ENCODE measurements at regions not wholly inside any gene's neighbourhood (a gene's known extent, or its start where the extent isn't known, plus 50 kb on each side); places are given as distances from the start of the nearest gene placed in this dataset.

- H3K9me3 Mint-ChIP-seq, result peaks cover 0 to 4% of the 10 kb centered on the region in 2 donors
- no peak for ATAC-seq
These were observed 472.8 kb downstream of the CCSER2 start for GRCh38 chr10:84801156-84801555.

DNA sequence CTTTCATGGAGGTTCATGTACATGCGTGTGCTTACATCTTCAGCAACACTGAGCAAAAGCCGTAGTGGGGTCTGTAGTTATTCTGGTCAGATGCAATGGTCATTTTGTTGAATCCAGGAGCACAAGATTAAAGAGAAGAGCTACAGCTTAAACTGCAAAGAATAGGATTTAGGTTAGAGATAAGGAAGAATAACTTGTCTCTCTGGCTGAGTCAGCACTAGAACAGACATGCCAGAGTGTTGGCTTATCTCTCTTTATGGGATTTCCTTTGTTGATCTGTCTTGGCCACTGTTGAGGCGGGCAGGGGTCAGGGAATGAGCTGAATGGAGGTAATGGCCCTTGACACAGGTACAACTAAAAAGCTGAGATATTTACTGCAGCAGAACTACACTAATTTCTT is 473.5 kb downstream of the CCSER2 start:
- no peaks in the 10 kb centered on the region for H3K36me3 Mint-ChIP-seq
- peaks cover 0 to 4% of the 10 kb centered on the region in 2 donors for H3K9me3 Mint-ChIP-seq
- ATAC-seq (no peak), DNase-seq (ENCODE audit: low spot score in 2 of 2) (no peak)
- no peak overlapping the region for H3K27ac Mint-ChIP-seq

More at GRCh38 chr10:84801156-84801555, 472.8 kb downstream of the CCSER2 start:
- H3K36me3 Mint-ChIP-seq, result no peaks in the 10 kb centered on the region
- H3K27ac Mint-ChIP-seq, result no peak overlapping the region
- no peak for DNase-seq (ENCODE audit: low spot score in 2 of 2)

DNA sequence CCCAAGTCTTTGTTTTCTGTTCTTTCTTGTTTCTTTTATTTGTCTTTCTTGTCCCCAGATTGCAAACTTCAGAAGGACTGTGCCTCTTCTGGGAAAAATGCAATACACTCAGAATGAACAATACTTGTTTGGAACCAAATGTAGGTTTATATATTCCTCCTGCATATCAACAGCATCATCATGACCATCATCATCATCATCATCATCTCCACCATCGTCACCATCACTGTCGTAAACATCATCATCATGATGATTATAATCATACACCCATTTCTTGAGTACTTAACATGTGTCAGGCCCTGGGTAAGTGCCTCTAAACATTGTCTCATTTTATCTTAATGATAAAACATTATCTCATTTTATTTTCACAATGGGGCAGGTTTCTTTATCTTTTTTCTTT is 476.8 kb downstream of the CCSER2 start:
- ATAC-seq (no peak), DNase-seq (ENCODE audit: low spot score in 2 of 2) (no peak)
- H3K27ac Mint-ChIP-seq, result no peak overlapping the region
- H3K9me3 Mint-ChIP-seq, result peaks cover 0 to 4% of the 10 kb centered on the region in 2 donors
- no peaks in the 10 kb centered on the region for H3K36me3 Mint-ChIP-seq

- ATAC-seq (no peak), DNase-seq (ENCODE audit: low spot score in 2 of 2) (no peak)
- no peak overlapping the region for H3K27ac Mint-ChIP-seq
- H3K9me3 Mint-ChIP-seq, result no peaks in the 10 kb centered on the region
- no peaks in the 10 kb centered on the region for H3K36me3 Mint-ChIP-seq
These were observed 482.7 kb downstream of the CCSER2 start for GRCh38 chr10:84811113-84811512.

- Mint-ChIP-seq H3K36me3 (no peaks in the 10 kb centered on the region), H3K9me3 (peaks cover 3% of the 10 kb centered on the region in 2 donors), H3K27ac (no peak overlapping the region)
- ATAC-seq (no peak), DNase-seq (ENCODE audit: low spot score in 2 of 2) (no peak)
These were observed 490.6 kb downstream of the CCSER2 start for GRCh38 chr10:84818961-84819360.

- Mint-ChIP-seq H3K36me3 (no peaks in the 10 kb centered on the region), H3K9me3 (peaks cover 3% of the 10 kb centered on the region in 2 donors), H3K27ac (no peak overlapping the region)
- DNase-seq (ENCODE audit: low spot score in 2 of 2) (no peak), ATAC-seq (no peak)
These were observed 491.7 kb downstream of the CCSER2 start for GRCh38 chr10:84820120-84820519.

GRCh38 chr10:84820596-84820995 is 492.2 kb downstream of the CCSER2 start:
- H3K27ac Mint-ChIP-seq, result no peak overlapping the region
- DNase-seq (ENCODE audit: low spot score in 2 of 2) (no peak), ATAC-seq (no peak)
- H3K9me3 Mint-ChIP-seq, result peaks cover 3% of the 10 kb centered on the region in 2 donors
- H3K36me3 Mint-ChIP-seq, result no peaks in the 10 kb centered on the region

- ATAC-seq, result no peak
- no peaks in the 10 kb centered on the region for H3K36me3 Mint-ChIP-seq
These were observed 494.7 kb downstream of the CCSER2 start for GRCh38 chr10:84822931-84823630.

DNA sequence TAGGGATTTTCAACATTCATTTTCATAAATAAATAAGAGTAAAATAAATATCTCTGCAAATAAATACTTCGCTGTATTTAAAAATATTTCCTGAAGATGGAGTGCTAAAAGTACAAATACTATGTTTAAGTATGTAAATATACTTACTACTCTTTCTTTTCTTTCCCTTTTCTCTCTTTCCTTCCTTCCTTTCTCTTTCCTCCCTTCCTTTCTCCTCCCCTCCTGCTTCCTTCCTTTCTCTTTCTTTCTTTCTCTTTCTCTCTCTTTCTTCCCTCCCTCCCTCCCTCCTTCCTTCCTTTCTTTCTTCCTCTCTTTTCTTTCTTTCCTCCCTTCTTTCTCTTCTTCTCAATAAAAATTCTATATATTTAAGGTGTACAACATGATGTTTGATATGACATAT is 496.1 kb downstream of the CCSER2 start:
- H3K36me3 Mint-ChIP-seq, result no peaks in the 10 kb centered on the region
- no peaks in the 10 kb centered on the region for H3K9me3 Mint-ChIP-seq
- H3K27ac Mint-ChIP-seq, result no peak overlapping the region
- DNase-seq (ENCODE audit: low spot score in 2 of 2) (no peak), ATAC-seq (no peak)

More at GRCh38 chr10:84822931-84823630, 494.7 kb downstream of the CCSER2 start:
- H3K27ac Mint-ChIP-seq, result no peak overlapping the region
- peaks cover 0 to 3% of the 10 kb centered on the region in 2 donors for H3K9me3 Mint-ChIP-seq
- DNase-seq (ENCODE audit: low spot score in 2 of 2), result no peak

DNA sequence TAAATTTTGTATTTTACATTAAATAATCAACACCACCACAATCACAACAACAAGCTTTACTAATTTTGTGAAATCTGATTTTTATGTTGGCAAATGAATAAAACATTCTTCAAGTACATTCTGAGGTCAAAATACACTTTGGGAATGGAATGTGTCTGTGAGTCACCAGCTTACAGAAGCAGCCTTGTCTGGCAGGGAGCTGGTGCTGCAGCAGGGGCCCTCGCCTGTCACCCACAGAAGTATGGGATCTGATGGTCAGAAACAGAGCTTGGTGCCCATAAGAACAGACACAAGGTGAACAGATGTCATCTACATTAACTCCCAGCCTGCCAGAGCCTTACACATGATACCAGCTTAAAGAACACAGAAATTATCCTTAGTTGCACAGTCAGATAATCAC is 496.9 kb downstream of the CCSER2 start:
- H3K36me3 Mint-ChIP-seq, result no peaks in the 10 kb centered on the region
- H3K9me3 Mint-ChIP-seq, result no peaks in the 10 kb centered on the region
- DNase-seq (ENCODE audit: low spot score in 2 of 2) (no peak), ATAC-seq (no peak)
- H3K27ac Mint-ChIP-seq, result no peak overlapping the region

DNA sequence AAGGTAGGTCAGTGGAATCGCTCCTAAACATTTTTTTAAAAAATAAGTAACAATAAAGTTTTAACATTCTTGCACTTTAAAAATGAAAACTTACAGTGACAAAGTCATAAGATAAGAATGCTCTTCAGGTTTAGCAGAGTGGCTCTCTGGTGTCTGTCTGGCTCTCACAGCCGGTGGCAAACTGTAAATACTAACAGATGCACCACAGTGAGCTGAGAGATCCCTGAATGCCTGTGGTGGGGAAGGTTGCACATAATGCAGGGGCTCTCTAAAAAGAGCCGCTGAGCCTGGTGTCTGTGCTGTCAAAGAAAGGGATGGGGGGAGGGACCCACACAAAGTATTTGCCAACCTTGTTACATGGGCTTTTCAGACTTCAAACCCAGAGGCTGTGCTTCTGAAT is 498.3 kb downstream of the CCSER2 start:
- ATAC-seq, result no peak
- Mint-ChIP-seq H3K9me3 (no peaks in the 10 kb centered on the region), H3K36me3 (no peaks in the 10 kb centered on the region), H3K27ac (no peak overlapping the region)
- DNase-seq (ENCODE audit: low spot score in 2 of 2), result no peak

GRCh38 chr10:84829131-84829530 is 500.7 kb downstream of the CCSER2 start:
- no peak for DNase-seq (ENCODE audit: low spot score in 2 of 2)
- no peaks in the 10 kb centered on the region for H3K9me3 Mint-ChIP-seq
- H3K27ac Mint-ChIP-seq, result no peak overlapping the region
- no peak for ATAC-seq
- no peaks in the 10 kb centered on the region for H3K36me3 Mint-ChIP-seq

DNA sequence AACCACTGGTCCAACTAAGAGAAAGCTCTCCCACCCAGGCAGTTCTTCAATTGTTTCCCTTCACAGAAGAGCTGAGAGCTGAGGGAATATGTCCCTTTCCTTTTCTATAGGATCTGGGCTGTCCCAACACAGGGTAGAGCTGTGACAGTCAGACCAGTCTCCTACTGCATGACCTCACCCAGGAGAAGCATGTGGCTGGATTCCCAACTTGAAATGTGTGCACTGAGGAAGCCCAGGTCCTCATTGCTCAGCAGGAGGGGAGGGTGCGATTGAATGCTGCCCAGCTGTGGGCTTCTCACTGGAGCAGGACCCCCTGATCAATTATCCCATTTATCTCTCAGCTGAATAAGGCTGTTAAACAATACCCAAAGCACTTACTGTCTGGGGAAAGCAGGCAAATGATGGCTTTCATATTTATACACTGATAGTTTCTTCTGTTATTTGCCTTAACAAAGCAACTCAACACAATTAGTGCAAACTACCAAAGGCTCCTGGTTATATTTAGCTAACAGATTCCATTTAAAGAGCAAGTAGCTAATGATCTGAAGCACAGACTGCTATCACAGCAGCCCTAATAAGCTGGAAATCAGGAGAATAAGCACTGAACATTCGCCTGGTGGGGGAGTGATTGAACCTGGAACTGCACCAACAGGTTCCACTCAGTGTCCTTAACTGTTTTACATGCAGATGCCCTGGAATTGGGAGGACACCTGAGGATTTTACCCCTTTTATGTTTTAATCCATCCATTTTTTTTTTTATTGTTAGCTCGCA is 508.8 kb downstream of the CCSER2 start:
- no peaks in the 10 kb centered on the region for H3K36me3 Mint-ChIP-seq
- no peaks in the 10 kb centered on the region for H3K9me3 Mint-ChIP-seq
- no peak for DNase-seq (ENCODE audit: low spot score in 2 of 2)
- no peak for ATAC-seq
- no peak overlapping the region for H3K27ac Mint-ChIP-seq

DNA sequence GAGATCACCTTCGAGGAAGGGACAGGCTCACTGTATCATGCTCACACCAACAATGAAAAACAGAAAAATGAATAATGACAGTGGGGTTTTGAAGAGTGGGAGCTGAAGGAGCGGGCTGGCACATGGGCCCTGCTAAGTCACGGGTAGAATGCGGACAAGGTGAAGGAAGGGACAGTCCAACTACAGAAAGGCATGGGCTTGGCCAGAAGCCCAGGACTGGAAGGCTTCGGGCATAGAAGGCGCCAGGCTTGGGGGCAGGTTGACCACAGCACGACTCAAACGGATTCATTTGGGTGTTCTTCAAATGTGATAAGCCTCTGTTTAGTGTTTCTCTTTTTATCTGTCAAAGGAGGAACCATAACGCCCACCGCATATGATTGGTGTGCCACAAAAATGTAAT is 509.5 kb downstream of the CCSER2 start:
- Mint-ChIP-seq H3K9me3 (no peaks in the 10 kb centered on the region), H3K36me3 (no peaks in the 10 kb centered on the region), H3K27ac (no peak overlapping the region)
- no peak for DNase-seq (ENCODE audit: low spot score in 2 of 2)
- no peak for ATAC-seq

GRCh38 chr10:84838851-84839250 is 510.5 kb downstream of the CCSER2 start:
- no peak for ATAC-seq
- Mint-ChIP-seq H3K9me3 (no peaks in the 10 kb centered on the region), H3K27ac (no peak overlapping the region), H3K36me3 (no peaks in the 10 kb centered on the region)
- DNase-seq (ENCODE audit: low spot score in 2 of 2), result no peak

DNA sequence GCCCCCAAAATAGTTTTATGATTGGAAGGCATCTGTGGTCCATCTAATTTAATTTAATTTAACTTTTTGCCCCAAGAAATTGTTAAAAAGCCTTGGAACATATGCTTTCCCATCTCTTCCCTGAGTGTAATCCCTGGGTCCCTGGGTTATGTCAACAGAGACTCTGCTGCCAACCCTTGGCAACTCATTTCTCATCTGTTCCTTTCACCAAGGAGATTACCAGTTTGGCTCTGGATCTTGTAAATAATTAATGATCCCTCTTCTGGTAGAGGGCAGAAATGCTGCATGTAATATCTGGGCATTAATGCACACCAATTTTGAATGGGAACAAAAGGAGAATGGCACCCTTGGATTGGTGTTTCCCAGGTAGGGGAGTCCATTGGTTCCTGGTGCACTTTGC is 514.2 kb downstream of the CCSER2 start:
- H3K36me3 Mint-ChIP-seq, result no peaks in the 10 kb centered on the region
- DNase-seq (ENCODE audit: low spot score in 2 of 2), result no peak

GRCh38 chr10:84844461-84844860 is 516.1 kb downstream of the CCSER2 start:
- no peaks in the 10 kb centered on the region for H3K9me3 Mint-ChIP-seq
- ATAC-seq (no peak), DNase-seq (ENCODE audit: low spot score in 2 of 2) (no peak)
- H3K36me3 Mint-ChIP-seq, result no peaks in the 10 kb centered on the region
- no peak overlapping the region for H3K27ac Mint-ChIP-seq

More for the DNA sequence above, 514.2 kb downstream of the CCSER2 start:
- Mint-ChIP-seq H3K27ac (no peak overlapping the region), H3K9me3 (no peaks in the 10 kb centered on the region)
- no peak for ATAC-seq

Data from activated naive CD4-positive, alpha-beta T cell treated with anti-CD3 and anti-CD28 coated beads, Interleukin-2, amount 50 U/mL, for 72 hours (primary cell).